ENCODE measurements at regions not wholly inside any gene's neighbourhood (a gene's known extent, or its start where the extent isn't known, plus 50 kb on each side); places are given as distances from the start of the nearest gene placed in this dataset.
"Not testable (repeated sequence)": the region's sequence is repeated elsewhere in the genome, so short reads cannot be mapped to it uniquely, and the experiment has no call there.

GRCh38 chr12:72723732-72724131 is 451.6 kb downstream of the TRHDE start:
- DNase-seq: no peak

- DNase-seq: no peak
Measured at GRCh38 chr12:72729451-72730010, 457.4 kb downstream of the TRHDE start.

GRCh38 chr12:72734581-72734980 is 462.4 kb downstream of the TRHDE start:
- DNase-seq: no peak

GRCh38 chr12:72738811-72739210 is 466.6 kb downstream of the TRHDE start:
- DNase-seq: no peak

- DNase-seq: no peak
Measured at GRCh38 chr12:72740064-72740463, 467.9 kb downstream of the TRHDE start.

- DNase-seq: no peak
Measured at GRCh38 chr12:72742568-72742967, 470.4 kb downstream of the TRHDE start.

- DNase-seq: no peak
Measured at GRCh38 chr12:72746048-72746447, 473.9 kb downstream of the TRHDE start.

- DNase-seq: no peak
Measured at GRCh38 chr12:72747111-72747849, 475.1 kb downstream of the TRHDE start.

GRCh38 chr12:72748971-72749370 is 476.8 kb downstream of the TRHDE start:
- DNase-seq: no peak

- DNase-seq: no peak
Measured at GRCh38 chr12:72753571-72753970, 481.4 kb downstream of the TRHDE start.

- DNase-seq: not testable (repeated sequence)
Measured at GRCh38 chr12:72754026-72754425, 481.9 kb downstream of the TRHDE start.

- DNase-seq: no peak
Measured at GRCh38 chr12:72766517-72766916, 494.3 kb downstream of the TRHDE start.

- DNase-seq: no peak
Measured at GRCh38 chr12:72774023-72774422, 501.9 kb downstream of the TRHDE start.

GRCh38 chr12:72777806-72778205 is 505.6 kb downstream of the TRHDE start:
- DNase-seq: no peak

GRCh38 chr12:72790273-72790672 is 518.1 kb downstream of the TRHDE start:
- DNase-seq: no peak

- DNase-seq: no peak
Measured at GRCh38 chr12:72792889-72793288, 520.7 kb downstream of the TRHDE start.

GRCh38 chr12:72793796-72794195 is 521.6 kb downstream of the TRHDE start:
- no peak for DNase-seq

- DNase-seq: no peak
Measured at GRCh38 chr12:72815421-72815820, 543.3 kb downstream of the TRHDE start.

- no peak for DNase-seq
Measured at GRCh38 chr12:72828662-72829324, 556.6 kb downstream of the TRHDE start.

GRCh38 chr12:72829838-72830237 is 557.7 kb downstream of the TRHDE start:
- no peak for DNase-seq

GRCh38 chr12:72832024-72832423 is 559.9 kb downstream of the TRHDE start:
- DNase-seq: no peak

GRCh38 chr12:72836194-72836593 is 564.0 kb downstream of the TRHDE start:
- DNase-seq: no peak

GRCh38 chr12:72839696-72840095 is 567.5 kb downstream of the TRHDE start:
- DNase-seq: no peak

GRCh38 chr12:72863671-72864070 is 591.5 kb downstream of the TRHDE start:
- DNase-seq: no peak
